Trophoblast cell (in vitro differentiated cells and primary cell): ENCODE measurements at regions not wholly inside any gene's neighbourhood (a gene's known extent, or its start where the extent isn't known, plus 50 kb on each side); places are given as distances from the start of the nearest gene placed in this dataset.

Experiments used
- DNase-seq, 2 donors: peaks; one replicate each; pipeline ENCODE4 v3.0.0-alpha.2; 2016
- H2AFZ ChIP-seq: 2 replicates; pipeline ENCODE4 v1.6.1; 2013; ENCODE audit warnings: low read length, moderate library complexity, mild to moderate bottlenecking; ENCODE audit not compliant: insufficient read depth, poor library complexity
- H2AK5ac ChIP-seq: 2 replicates; pipeline ENCODE4 v1.6.1; 2013; ENCODE audit warnings: mild to moderate bottlenecking, low read length
- H2BK120ac ChIP-seq: 2 replicates; pipeline ENCODE4 v1.6.1; 2013; ENCODE audit warnings: low read length, mild to moderate bottlenecking, moderate library complexity; ENCODE audit not compliant: insufficient read depth, poor library complexity
- H2BK12ac ChIP-seq: 2 replicates; pipeline ENCODE4 v1.6.1; 2013; ENCODE audit warnings: mild to moderate bottlenecking, low read length, moderate library complexity
- H2BK5ac ChIP-seq: 2 replicates; pipeline ENCODE4 v1.6.1; 2013; ENCODE audit warnings: low read length, low read depth, moderate library complexity, mild to moderate bottlenecking; ENCODE audit not compliant: poor library complexity
- H3K14ac ChIP-seq: 2 replicates; pipeline ENCODE4 v1.6.1; 2013; ENCODE audit warnings: mild to moderate bottlenecking, low read length
- H3K18ac ChIP-seq: 2 replicates; pipeline ENCODE4 v1.6.1; 2013; ENCODE audit warnings: mild to moderate bottlenecking, low read length
- H3K23ac ChIP-seq: 2 replicates; pipeline ENCODE4 v1.6.1; 2013; ENCODE audit warnings: low read length
- H3K27ac ChIP-seq: 2 replicates; pipeline ENCODE4 v1.5.1; 2013; ENCODE audit warnings: low read depth, mild to moderate bottlenecking, inconsistent platforms, low read length, moderate library complexity
- H3K27me3 ChIP-seq: 2 replicates; pipeline ENCODE4 v1.6.1; 2013; ENCODE audit warnings: inconsistent platforms, mild to moderate bottlenecking, low read length, moderate library complexity; ENCODE audit not compliant: insufficient read depth
- H3K36me3 ChIP-seq, 2 experiments: 1 replicate in 1 of 2; 2 replicates in 1 of 2; pipeline ENCODE4 v1.6.1; 2013; ENCODE audit warnings: low read length in 2 of 2, mild to moderate bottlenecking in 2 of 2, moderate library complexity in 1 of 2; ENCODE audit not compliant: insufficient read depth in 2 of 2, control insufficient read depth in 1 of 2
- H3K4ac ChIP-seq: 2 replicates; pipeline ENCODE4 v1.6.1; 2013; ENCODE audit warnings: low read depth, mild to moderate bottlenecking, low read length, moderate library complexity
- H3K4me1 ChIP-seq, 2 experiments: 1 replicate in 1 of 2; 2 replicates in 1 of 2; pipeline ENCODE4 v1.6.1; 2013; ENCODE audit warnings: low read length in 2 of 2, mild to moderate bottlenecking in 2 of 2, moderate library complexity in 1 of 2; ENCODE audit not compliant: insufficient read depth in 2 of 2, control insufficient read depth in 1 of 2
- H3K4me2 ChIP-seq: 2 replicates; pipeline ENCODE4 v1.6.1; 2013; ENCODE audit warnings: inconsistent platforms, mild to moderate bottlenecking, low read length, moderate library complexity
- H3K4me3 ChIP-seq: 2 replicates; pipeline ENCODE4 v1.5.1; 2013; ENCODE audit warnings: mild to moderate bottlenecking, low read depth, low read length, inconsistent platforms
- H3K79me1 ChIP-seq: one replicate; pipeline ENCODE4 v1.6.1; 2013; ENCODE audit warnings: low read length
- H3K79me2 ChIP-seq: 2 replicates; pipeline ENCODE4 v1.6.1; 2013; ENCODE audit warnings: low read length, mild to moderate bottlenecking; ENCODE audit not compliant: control insufficient read depth, insufficient read depth, poor library complexity
- H3K9ac ChIP-seq: 2 replicates; pipeline ENCODE4 v1.6.1; 2013; ENCODE audit warnings: mild to moderate bottlenecking, low read length
- H3K9me3 ChIP-seq: 2 replicates; pipeline ENCODE4 v1.6.1; 2013; ENCODE audit warnings: low read depth, mild to moderate bottlenecking, control low read depth, inconsistent platforms, low read length; ENCODE audit not compliant: insufficient read depth
- H4K12ac ChIP-seq: 2 replicates; pipeline ENCODE4 v1.6.1; 2013; ENCODE audit warnings: low read depth, mild to moderate bottlenecking, low read length, moderate library complexity
- H4K8ac ChIP-seq: 2 replicates; pipeline ENCODE4 v1.6.1; 2013; ENCODE audit warnings: low read depth, mild to moderate bottlenecking, low read length, moderate library complexity
- H4K91ac ChIP-seq: one replicate; pipeline ENCODE4 v1.6.1; 2013; ENCODE audit warnings: low read depth, mild to moderate bottlenecking, low read length, moderate library complexity
- WGBS: extraction: QIAGEN DNeasy Blood & Tissue Kit; methylation state at CpG from one replicate; pipeline ENCODE4 v1.1.7; 2013; ENCODE audit warnings: missing lambda C conversion rate; ENCODE audit not compliant: insufficient read length, insufficient coverage; ENCODE audit errors: extremely low coverage; 5-methylcytosine and 5-hydroxymethylcytosine counted together

DNA sequence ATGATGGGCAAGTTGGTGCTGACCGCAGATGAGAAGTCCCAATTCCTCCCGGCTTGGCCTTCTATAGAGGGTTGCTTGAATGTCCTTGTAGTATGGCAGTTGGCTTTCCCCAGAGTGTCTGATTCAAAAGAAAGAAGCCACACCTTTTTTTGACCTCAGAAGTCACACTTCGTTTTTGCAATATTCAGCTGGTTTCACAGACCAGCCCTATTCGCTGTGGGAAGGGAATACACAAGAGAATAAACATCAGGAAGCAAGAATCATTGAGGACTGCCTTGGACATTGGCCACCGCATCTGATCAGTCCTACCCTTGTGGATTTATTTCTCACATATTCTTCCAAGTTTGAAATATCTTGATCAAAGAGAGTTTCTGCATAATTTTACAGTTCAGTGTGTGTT is 228.6 kb upstream of the SUCLG2 start:
- Histone ChIP-seq H4K8ac (no peak overlapping the region), H3K4me1 (no peaks in the 10 kb centered on the region), H3K4ac (no peak overlapping the region), H2AK5ac (no peak overlapping the region), H2BK12ac (no peak overlapping the region), H3K27me3 (no peaks in the 10 kb centered on the region), H3K27ac (no peak overlapping the region), H3K4me2 (no peak overlapping the region), H3K9ac (no peak overlapping the region), H4K12ac (no peak overlapping the region), H3K18ac (no peak overlapping the region), H3K9me3 (no peaks in the 10 kb centered on the region), H3K23ac (no peak overlapping the region), H3K14ac (no peak overlapping the region), H4K91ac (no peak overlapping the region), H3K79me2 (no peaks in the 10 kb centered on the region), H3K79me1 (no peaks in the 10 kb centered on the region), H2BK5ac (no peak overlapping the region), H2AFZ (no peak overlapping the region), H2BK120ac (no peak overlapping the region), H3K36me3 (no peaks in the 10 kb centered on the region), H3K4me3 (no peak overlapping the region)
- DNase-seq = no peak
- no CpG with 5 or more reads among the region's 5 CpGs for WGBS

GRCh38 chr3:67876261-67876660 is 221.8 kb upstream of the SUCLG2 start:
- no peak overlapping the region for H4K8ac ChIP-seq
- H2BK12ac ChIP-seq = no peak overlapping the region
- no peak overlapping the region for H3K18ac ChIP-seq
- no peak overlapping the region for H3K27ac ChIP-seq
- no peak overlapping the region for H3K14ac ChIP-seq
- H3K9me3 ChIP-seq = no peaks in the 10 kb centered on the region
- H2BK5ac ChIP-seq = no peak overlapping the region
- H2AK5ac ChIP-seq = no peak overlapping the region
- H3K79me2 ChIP-seq = no peaks in the 10 kb centered on the region
- H3K4me2 ChIP-seq = no peak overlapping the region
- H3K4me3 ChIP-seq = no peak overlapping the region
- H3K36me3 ChIP-seq = no peaks in the 10 kb centered on the region
- H2AFZ ChIP-seq = no peak overlapping the region
- no peaks in the 10 kb centered on the region for H3K27me3 ChIP-seq
- H3K79me1 ChIP-seq = no peaks in the 10 kb centered on the region
- H3K23ac ChIP-seq = no peak overlapping the region
- no CpG with 5 or more reads among the region's 2 CpGs for WGBS
- no peak overlapping the region for H4K91ac ChIP-seq
- no peak overlapping the region for H4K12ac ChIP-seq
- no peak for DNase-seq
- H3K4me1 ChIP-seq = no peaks in the 10 kb centered on the region
- no peak overlapping the region for H2BK120ac ChIP-seq
- H3K4ac ChIP-seq = no peak overlapping the region
- H3K9ac ChIP-seq = no peak overlapping the region

DNA sequence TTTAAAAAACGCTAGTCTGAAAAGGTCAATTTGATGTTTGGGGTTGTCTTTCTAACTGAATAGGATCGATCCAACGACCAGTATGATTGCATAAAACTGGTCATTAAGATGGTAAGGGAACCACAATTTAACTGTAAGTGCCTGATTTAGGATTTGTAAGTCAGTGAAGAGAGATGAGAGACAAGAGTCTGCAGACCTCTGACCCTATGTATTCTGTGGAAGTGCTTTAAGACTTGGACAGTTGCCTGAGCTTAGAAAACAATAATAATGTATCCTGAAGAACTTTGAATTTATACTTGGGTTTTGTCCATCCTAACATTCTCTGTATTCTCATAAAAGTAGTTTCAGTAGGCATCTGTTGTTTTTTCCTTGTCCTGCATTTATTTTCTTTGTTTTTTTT is 221.4 kb upstream of the SUCLG2 start:
- H3K79me2 ChIP-seq = no peaks in the 10 kb centered on the region
- H3K9me3 ChIP-seq = no peaks in the 10 kb centered on the region
- H3K18ac ChIP-seq = no peak overlapping the region
- H4K8ac ChIP-seq = no peak overlapping the region
- H4K91ac ChIP-seq = no peak overlapping the region
- H2BK120ac ChIP-seq = no peak overlapping the region
- no peak overlapping the region for H2AK5ac ChIP-seq
- H3K9ac ChIP-seq = no peak overlapping the region
- no peak overlapping the region for H3K27ac ChIP-seq
- no peak overlapping the region for H2AFZ ChIP-seq
- H3K14ac ChIP-seq = no peak overlapping the region
- WGBS = no CpG with 5 or more reads among the region's 3 CpGs
- no peak overlapping the region for H2BK12ac ChIP-seq
- no peak for DNase-seq
- H3K27me3 ChIP-seq = no peaks in the 10 kb centered on the region
- no peak overlapping the region for H3K23ac ChIP-seq
- no peak overlapping the region for H4K12ac ChIP-seq
- no peak overlapping the region for H2BK5ac ChIP-seq
- no peaks in the 10 kb centered on the region for H3K4me1 ChIP-seq
- no peaks in the 10 kb centered on the region for H3K36me3 ChIP-seq
- no peaks in the 10 kb centered on the region for H3K79me1 ChIP-seq
- H3K4me3 ChIP-seq = no peak overlapping the region
- H3K4me2 ChIP-seq = no peak overlapping the region
- no peak overlapping the region for H3K4ac ChIP-seq

DNA sequence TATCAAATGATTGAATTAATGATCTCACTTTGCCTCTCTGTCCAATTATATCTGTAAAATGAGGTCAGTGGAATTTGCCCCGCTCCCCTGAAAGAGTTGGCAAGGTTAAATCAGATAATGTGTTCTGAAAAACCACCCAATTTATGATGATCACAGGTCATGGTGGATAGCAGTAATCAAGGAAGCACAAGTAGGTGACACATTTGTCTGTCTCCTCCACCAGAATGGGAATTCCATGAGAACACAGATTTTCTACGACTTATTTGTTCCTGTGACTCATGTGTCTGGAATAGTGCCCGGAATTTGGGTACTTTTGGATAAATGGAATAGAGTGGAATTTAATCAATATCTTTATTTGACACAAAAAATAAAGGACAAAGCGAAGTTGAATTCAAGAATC is 220.9 kb upstream of the SUCLG2 start:
- no peak overlapping the region for H3K4me2 ChIP-seq
- no peak overlapping the region for H2AFZ ChIP-seq
- no peaks in the 10 kb centered on the region for H3K27me3 ChIP-seq
- H3K36me3 ChIP-seq = no peaks in the 10 kb centered on the region
- H3K4ac ChIP-seq = no peak overlapping the region
- no peak overlapping the region for H4K91ac ChIP-seq
- H3K4me1 ChIP-seq = no peaks in the 10 kb centered on the region
- no peak overlapping the region for H3K27ac ChIP-seq
- H2BK5ac ChIP-seq = no peak overlapping the region
- H2BK120ac ChIP-seq = no peak overlapping the region
- H2AK5ac ChIP-seq = no peak overlapping the region
- H4K8ac ChIP-seq = no peak overlapping the region
- no peak overlapping the region for H3K4me3 ChIP-seq
- 100% methylated on average over 1 of the region's 4 CpGs for WGBS
- H3K14ac ChIP-seq = no peak overlapping the region
- no peak overlapping the region for H3K9ac ChIP-seq
- DNase-seq = no peak
- no peaks in the 10 kb centered on the region for H3K9me3 ChIP-seq
- no peak overlapping the region for H4K12ac ChIP-seq
- H3K79me1 ChIP-seq = no peaks in the 10 kb centered on the region
- H2BK12ac ChIP-seq = no peak overlapping the region
- no peaks in the 10 kb centered on the region for H3K79me2 ChIP-seq
- H3K18ac ChIP-seq = no peak overlapping the region
- no peak overlapping the region for H3K23ac ChIP-seq
